A549 (cell line): ENCODE measurements at regions not wholly inside any gene's neighbourhood (a gene's known extent, or its start where the extent isn't known, plus 50 kb on each side); places are given as distances from the start of the nearest gene placed in this dataset.

Experiments used
- ATAC-seq, 2 experiments: fragments of 200-7000 bp in 1 of 2; fragments of >200 bp in 1 of 2; cut with Nextera tagmentation in 1 of 2; cut with Tn5 transposase in 1 of 2; 3 replicates each; pipeline versions ENCODE4 v1.8.0 to v1.9.1; 2018 to 2020; ENCODE audit warnings: mild to moderate bottlenecking in 1 of 2, moderate library complexity in 1 of 2
- CTCF ChIA-PET: fragments of 300-600 bp; sonication (Branson Sonifier 250); formaldehyde crosslinking; extraction: SDS; loops from one replicate; lab custom pipeline; 2021; ENCODE audit warnings: antibody characterized with exemption, inconsistent platforms; lab: Yijun Ruan, JAX
- POLR2A ChIA-PET: fragments of 350-600 bp; formaldehyde crosslinking; extraction: SDS; loops from one replicate; lab custom pipeline; 2021; ENCODE audit warnings: antibody characterized with exemption, inconsistent platforms; lab: Yijun Ruan, JAX
- DNase-seq, 2 experiments: peaks; one replicate each; pipeline versions ENCODE4 v3.0.0 to v3.0.0-alpha.2; 2011 to 2016; ENCODE audit warnings: low read depth in 1 of 2, low spot score in 1 of 2
- FAIRE-seq: peaks from 2 replicates; lab custom pipeline; 2011; peaks lifted over from hg19 to GRCh38; lab: Jason Lieb, UNC
- H3K27ac ChIP-seq, 2 experiments: fragments of >200 bp; sonication (Bioruptor Twin); formaldehyde crosslinking; 3 replicates each; pipeline ENCODE4 v1.5.1; 2016 to 2017
- H3K4me1 ChIP-seq: fragments of >200 bp; sonication (Bioruptor Twin); formaldehyde crosslinking; 3 replicates; pipeline ENCODE4 v1.6.1; 2016
- H3K4me2 ChIP-seq: fragments of >200 bp; sonication (Bioruptor Twin); formaldehyde crosslinking; 3 replicates; pipeline ENCODE4 v1.6.1; 2016
- H3K4me3 ChIP-seq: fragments of >200 bp; sonication (Bioruptor Twin); formaldehyde crosslinking; 3 replicates; pipeline ENCODE4 v1.5.1; 2016
- H3K9me3 ChIP-seq: fragments of >200 bp; sonication (Bioruptor Twin); formaldehyde crosslinking; 3 replicates; pipeline ENCODE4 v1.6.1; 2016
- ATOH8 ChIP-seq: fragments of 250-450 bp; sonication (Bioruptor Pico); IDR thresholded peaks from 2 replicates; pipeline ENCODE4 v1.5.0; 2020; ENCODE audit warnings: low read depth, mild to moderate bottlenecking, moderate library complexity
- CBX8 ChIP-seq: fragments of 200-600 bp; sonication (generic); IDR thresholded peaks from 2 replicates; pipeline ENCODE4 v1.6.1; 2016
- CHD4 ChIP-seq: fragments of 200-600 bp; sonication (generic); IDR thresholded peaks from 2 replicates; pipeline ENCODE4 v1.6.1; 2016; ENCODE audit warnings: antibody characterized with exemption, mild to moderate bottlenecking, borderline replicate concordance
- EHMT2 ChIP-seq: fragments of 200-600 bp; sonication (generic); IDR thresholded peaks from 2 replicates; pipeline ENCODE4 v1.6.1; 2016; ENCODE audit warnings: antibody characterized with exemption, low read depth, mild to moderate bottlenecking, moderate library complexity
- ELK1 ChIP-seq: fragments of 150-350 bp; IDR thresholded peaks from 2 replicates; pipeline ENCODE4 v1.6.1; 2014; ENCODE audit warnings: low read depth, mild to moderate bottlenecking, low read length
- FOSB ChIP-seq: fragments of 250-450 bp; sonication (Bioruptor Pico); IDR thresholded peaks from 2 replicates; pipeline ENCODE4 v1.5.0; 2020; ENCODE audit warnings: mild to moderate bottlenecking, moderate library complexity
- FOSL2 ChIP-seq, 2 experiments: fragments of 450-650 bp in 1 of 2; fragments of >200 bp in 1 of 2; sonication (Bioruptor Twin) in 1 of 2; formaldehyde crosslinking; IDR thresholded peaks; 2 replicates each; pipeline versions ENCODE4 v1.5.0 to v1.6.1; 2016 to 2020; ENCODE audit warnings: mild to moderate bottlenecking in 1 of 2, moderate library complexity in 1 of 2
- GATA3 ChIP-seq: IDR thresholded peaks from 2 replicates; pipeline ENCODE4 v1.6.1; 2012; ENCODE audit warnings: borderline replicate concordance
- HEYL ChIP-seq: fragments of 250-450 bp; sonication (Bioruptor Pico); IDR thresholded peaks from 2 replicates; pipeline ENCODE4 v1.8.0; 2021; ENCODE audit warnings: mild to moderate bottlenecking, moderate library complexity
- HOXA7 ChIP-seq: fragments of 250-450 bp; sonication (Bioruptor Pico); IDR thresholded peaks from 2 replicates; pipeline ENCODE4 v1.5.0; 2020; ENCODE audit warnings: mild to moderate bottlenecking, moderate library complexity
- HOXB5 ChIP-seq: fragments of 250-450 bp; sonication (Bioruptor Pico); IDR thresholded peaks from 2 replicates; pipeline ENCODE4 v1.5.0; 2020; ENCODE audit warnings: mild to moderate bottlenecking, moderate library complexity
- JUNB ChIP-seq: fragments of >200 bp; sonication (Bioruptor Twin); formaldehyde crosslinking; IDR thresholded peaks from 2 replicates; pipeline ENCODE4 v1.6.1; 2016
- KDM1A ChIP-seq: fragments of 200-600 bp; sonication (generic); IDR thresholded peaks from 2 replicates; pipeline ENCODE4 v1.6.1; 2016; ENCODE audit warnings: low read depth, mild to moderate bottlenecking
- KDM5A ChIP-seq: fragments of 200-600 bp; sonication (generic); IDR thresholded peaks from 2 replicates; pipeline ENCODE4 v1.6.1; 2016; ENCODE audit warnings: antibody characterized with exemption, mild to moderate bottlenecking
- NR3C1 ChIP-seq: fragments of >200 bp; sonication (Bioruptor Twin); formaldehyde crosslinking; IDR thresholded peaks from 3 replicates; pipeline ENCODE4 v1.6.1; 2017
- POLR2A ChIP-seq: IDR thresholded peaks from 2 replicates; pipeline ENCODE4 v1.6.1; 2012; ENCODE audit warnings: mild to moderate bottlenecking, low read length
- RAD21 ChIP-seq, 2 experiments: fragments of >200 bp in 1 of 2; sonication (Bioruptor Twin) in 1 of 2; formaldehyde crosslinking in 1 of 2; IDR thresholded peaks in 1 of 2; conservative IDR thresholded peaks in 1 of 2; 2 replicates in 1 of 2; 3 replicates in 1 of 2; pipeline ENCODE4 v1.6.1; 2012 to 2018; ENCODE audit warnings: inconsistent platforms in 1 of 2
- RCOR1 ChIP-seq: fragments of 150-350 bp; IDR thresholded peaks from 2 replicates; pipeline ENCODE4 v1.6.1; 2014; ENCODE audit warnings: antibody characterized with exemption, low read length, low read depth
- SREBF2 ChIP-seq: fragments of 450-650 bp; IDR thresholded peaks from 2 replicates; pipeline ENCODE4 v1.6.1; 2014; ENCODE audit warnings: mild to moderate bottlenecking, moderate library complexity
- ZSCAN20 ChIP-seq: fragments of 250-450 bp; sonication (Bioruptor Pico); IDR thresholded peaks from 2 replicates; pipeline ENCODE4 v1.8.0; 2022; ENCODE audit warnings: mild to moderate bottlenecking, moderate library complexity
- WGBS: methylation state at CpG from one replicate; pipeline ENCODE4 v1.1.6; 2017; ENCODE audit errors: missing lambda C conversion rate; 5-methylcytosine and 5-hydroxymethylcytosine counted together
- TF ChIP-seq, protein P1 (sequence below): fragments of >200 bp; sonication (Bioruptor Twin); formaldehyde crosslinking; IDR thresholded peaks from 3 replicates; pipeline ENCODE4 v1.6.1; 2016
- TF ChIP-seq, protein P2 (sequence below): IDR thresholded peaks from 2 replicates; pipeline ENCODE4 v1.6.1; 2012
- TF ChIP-seq, protein P3 (sequence below): fragments of 200-600 bp; sonication (generic); IDR thresholded peaks from 2 replicates; pipeline ENCODE4 v1.6.1; 2016; ENCODE audit warnings: antibody characterized with exemption, mild to moderate bottlenecking, moderate library complexity

GRCh38 chr2:39570614-39571013, 95.1 kb upstream of the TMEM178A start:
- no peak overlapping the region for H3K4me3 ChIP-seq

DNA sequence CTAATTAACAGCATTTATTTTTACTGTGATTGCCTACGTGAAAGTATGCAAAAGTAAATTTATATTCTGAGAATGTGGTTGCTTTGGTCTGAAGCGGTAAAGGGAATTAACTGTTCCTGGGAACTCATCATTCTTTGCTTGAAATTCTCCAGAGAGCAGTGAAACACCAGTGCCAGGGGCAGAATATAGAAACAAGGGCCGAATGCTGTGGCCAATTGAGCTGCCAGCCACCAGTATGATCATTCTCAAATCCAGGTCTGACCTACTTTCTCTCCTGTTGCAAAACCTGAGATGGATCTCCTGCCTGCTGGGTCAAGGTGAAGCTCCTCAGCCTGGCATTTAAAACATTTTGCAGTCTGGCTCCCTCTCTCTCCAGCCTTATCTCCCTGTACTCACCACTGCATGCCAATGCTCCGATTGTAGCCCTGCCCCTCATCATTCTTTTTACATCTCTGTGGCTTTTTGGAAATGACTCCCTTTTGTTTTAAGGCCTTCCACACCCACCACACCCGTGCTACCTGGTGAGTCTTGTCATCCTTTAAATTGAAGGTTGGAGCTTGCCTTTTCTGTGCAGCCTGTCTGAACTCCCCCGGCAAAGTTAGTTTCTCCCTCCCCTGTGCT, 94.5 kb upstream of the TMEM178A start:
- H3K4me1 ChIP-seq, result peaks cover 10% of the 10 kb centered on the region; the same call in 1 of the 3 replicates
- TF ChIP-seq HOXB5 (CRISPR knock-in tag), result no peak
- TF ChIP-seq CHD4, result no peak
- TF ChIP-seq CBX8, result no peak
- no peak for TF ChIP-seq KDM1A
- TF ChIP-seq KDM5A, result no peak
- TF ChIP-seq HOXA7 (CRISPR knock-in tag), result no peak
- TF ChIP-seq HEYL (CRISPR knock-in tag), result no peak
- TF ChIP-seq, all 56 proteins: peak for 0
- 58% methylated on average over 6 of the region's 6 CpGs for WGBS
- no peak for ATAC-seq
- H3K9me3 ChIP-seq, result peaks cover 4% of the 10 kb centered on the region; the same call in 2 of the 3 replicates
- no peak overlapping the region for H3K4me3 ChIP-seq
- no peak for DNase-seq
- POLR2A ChIA-PET, result no interaction called here
- no peak overlapping the region for H3K27ac ChIP-seq
- FAIRE-seq, result no peak
- no peak overlapping the region for H3K4me2 ChIP-seq
- CTCF ChIA-PET, result interaction anchor here (1.6 kb wide), 1 partner anchor 22 kb away, joined by 5 read pairs; no protein-coding TSS in a partner anchor

More at GRCh38 chr2:39570614-39571013, 95.1 kb upstream of the TMEM178A start:
- POLR2A ChIA-PET, result no interaction called here
- FAIRE-seq (no peak), ATAC-seq (no peak)
- peaks cover 10% of the 10 kb centered on the region; the same call in 1 of the 3 replicates for H3K4me1 ChIP-seq
- no peak overlapping the region for H3K4me2 ChIP-seq
- 0 out of 3 replicates have a peak, but pooled peaks cover 3% of the 10 kb centered on the region for H3K9me3 ChIP-seq
- WGBS, result 62% methylated on average over 3 of the region's 3 CpGs
- no peak for TF ChIP-seq POLR2A
- no peak for TF ChIP-seq FOSB (CRISPR knock-in tag)
- TF ChIP-seq ELK1, result no peak
- no peak for TF ChIP-seq SREBF2
- TF ChIP-seq NR3C1, result no peak
- no peak for TF ChIP-seq RAD21 (conservative IDR thresholded peaks at IDR 0.05 in 1 of 2, IDR thresholded peaks at IDR 0.05 in 1 of 2)
- TF ChIP-seq FOSL2 (IDR thresholded peaks at IDR 0.05), result no peak
- no peak for TF ChIP-seq FOSL2 (CRISPR knock-in tag; IDR thresholded peaks at IDR 0.05)
- TF ChIP-seq, protein P1, sequence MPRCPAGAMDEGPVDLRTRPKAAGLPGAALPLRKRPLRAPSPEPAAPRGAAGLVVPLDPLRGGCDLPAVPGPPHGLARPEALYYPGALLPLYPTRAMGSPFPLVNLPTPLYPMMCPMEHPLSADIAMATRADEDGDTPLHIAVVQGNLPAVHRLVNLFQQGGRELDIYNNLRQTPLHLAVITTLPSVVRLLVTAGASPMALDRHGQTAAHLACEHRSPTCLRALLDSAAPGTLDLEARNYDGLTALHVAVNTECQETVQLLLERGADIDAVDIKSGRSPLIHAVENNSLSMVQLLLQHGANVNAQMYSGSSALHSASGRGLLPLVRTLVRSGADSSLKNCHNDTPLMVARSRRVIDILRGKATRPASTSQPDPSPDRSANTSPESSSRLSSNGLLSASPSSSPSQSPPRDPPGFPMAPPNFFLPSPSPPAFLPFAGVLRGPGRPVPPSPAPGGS, result no peak
- no peak for TF ChIP-seq JUNB
- TF ChIP-seq, protein P2, sequence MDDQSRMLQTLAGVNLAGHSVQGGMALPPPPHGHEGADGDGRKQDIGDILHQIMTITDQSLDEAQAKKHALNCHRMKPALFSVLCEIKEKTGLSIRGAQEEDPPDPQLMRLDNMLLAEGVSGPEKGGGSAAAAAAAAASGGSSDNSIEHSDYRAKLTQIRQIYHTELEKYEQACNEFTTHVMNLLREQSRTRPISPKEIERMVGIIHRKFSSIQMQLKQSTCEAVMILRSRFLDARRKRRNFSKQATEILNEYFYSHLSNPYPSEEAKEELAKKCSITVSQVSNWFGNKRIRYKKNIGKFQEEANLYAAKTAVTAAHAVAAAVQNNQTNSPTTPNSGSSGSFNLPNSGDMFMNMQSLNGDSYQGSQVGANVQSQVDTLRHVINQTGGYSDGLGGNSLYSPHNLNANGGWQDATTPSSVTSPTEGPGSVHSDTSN, result no peak
- no peak for TF ChIP-seq EHMT2
- TF ChIP-seq, protein P3, sequence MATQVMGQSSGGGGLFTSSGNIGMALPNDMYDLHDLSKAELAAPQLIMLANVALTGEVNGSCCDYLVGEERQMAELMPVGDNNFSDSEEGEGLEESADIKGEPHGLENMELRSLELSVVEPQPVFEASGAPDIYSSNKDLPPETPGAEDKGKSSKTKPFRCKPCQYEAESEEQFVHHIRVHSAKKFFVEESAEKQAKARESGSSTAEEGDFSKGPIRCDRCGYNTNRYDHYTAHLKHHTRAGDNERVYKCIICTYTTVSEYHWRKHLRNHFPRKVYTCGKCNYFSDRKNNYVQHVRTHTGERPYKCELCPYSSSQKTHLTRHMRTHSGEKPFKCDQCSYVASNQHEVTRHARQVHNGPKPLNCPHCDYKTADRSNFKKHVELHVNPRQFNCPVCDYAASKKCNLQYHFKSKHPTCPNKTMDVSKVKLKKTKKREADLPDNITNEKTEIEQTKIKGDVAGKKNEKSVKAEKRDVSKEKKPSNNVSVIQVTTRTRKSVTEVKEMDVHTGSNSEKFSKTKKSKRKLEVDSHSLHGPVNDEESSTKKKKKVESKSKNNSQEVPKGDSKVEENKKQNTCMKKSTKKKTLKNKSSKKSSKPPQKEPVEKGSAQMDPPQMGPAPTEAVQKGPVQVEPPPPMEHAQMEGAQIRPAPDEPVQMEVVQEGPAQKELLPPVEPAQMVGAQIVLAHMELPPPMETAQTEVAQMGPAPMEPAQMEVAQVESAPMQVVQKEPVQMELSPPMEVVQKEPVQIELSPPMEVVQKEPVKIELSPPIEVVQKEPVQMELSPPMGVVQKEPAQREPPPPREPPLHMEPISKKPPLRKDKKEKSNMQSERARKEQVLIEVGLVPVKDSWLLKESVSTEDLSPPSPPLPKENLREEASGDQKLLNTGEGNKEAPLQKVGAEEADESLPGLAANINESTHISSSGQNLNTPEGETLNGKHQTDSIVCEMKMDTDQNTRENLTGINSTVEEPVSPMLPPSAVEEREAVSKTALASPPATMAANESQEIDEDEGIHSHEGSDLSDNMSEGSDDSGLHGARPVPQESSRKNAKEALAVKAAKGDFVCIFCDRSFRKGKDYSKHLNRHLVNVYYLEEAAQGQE, result no peak
- TF ChIP-seq ZSCAN20 (CRISPR knock-in tag), result no peak
- no peak for TF ChIP-seq ATOH8 (CRISPR knock-in tag)
- no peak for TF ChIP-seq HOXB5 (CRISPR knock-in tag)
- no peak for TF ChIP-seq RCOR1
- TF ChIP-seq GATA3, result no peak
- TF ChIP-seq, all 56 proteins: peak for 0
- CTCF ChIA-PET, result interaction anchor here (1.6 kb wide), 1 partner anchor 23 kb away, joined by 5 read pairs; no protein-coding TSS in a partner anchor
- no peak overlapping the region for H3K27ac ChIP-seq
- no peak for DNase-seq
